Cardiac muscle cell (in vitro differentiated cells and primary cell): ENCODE measurements at regions not wholly inside any gene's neighbourhood (a gene's known extent, or its start where the extent isn't known, plus 50 kb on each side); places are given as distances from the start of the nearest gene placed in this dataset.

Experiments used
- DNase-seq, 2 donors: peaks; one replicate each; pipeline versions ENCODE4 v3.0.0 to v3.0.0-alpha.2; 2010 to 2017; ENCODE audit warnings: low read depth in 1 of 2, low spot score in 1 of 2
- H3K27ac ChIP-seq: fragments of 200-600 bp; sonication (generic); 2 replicates; pipeline ENCODE4 v1.5.1; 2016
- H3K27me3 ChIP-seq: fragments of 200-600 bp; sonication (generic); 2 replicates; pipeline ENCODE4 v1.6.0; 2016; ENCODE audit warnings: control low read depth
- H3K36me3 ChIP-seq: fragments of 200-600 bp; sonication (generic); 2 replicates; pipeline ENCODE4 v1.5.1; 2016; ENCODE audit warnings: control low read depth
- H3K4me1 ChIP-seq: fragments of 200-600 bp; sonication (generic); 2 replicates; pipeline ENCODE4 v1.8.1; 2017; ENCODE audit warnings: low read depth, mild to moderate bottlenecking, mixed run types
- H3K4me3 ChIP-seq: fragments of 200-600 bp; sonication (generic); 2 replicates; pipeline ENCODE4 v1.5.1; 2016; ENCODE audit warnings: mild to moderate bottlenecking
- H3K9me3 ChIP-seq: fragments of 200-600 bp; sonication (generic); 2 replicates; pipeline ENCODE4 v1.5.1; 2017; ENCODE audit warnings: low read depth, mild to moderate bottlenecking, control low read depth
- TF ChIP-seq, protein P1 (sequence below): IDR thresholded peaks from 2 replicates; pipeline ENCODE4 v1.5.1; 2012; ENCODE audit warnings: low read depth, mild to moderate bottlenecking, low read length

DNA sequence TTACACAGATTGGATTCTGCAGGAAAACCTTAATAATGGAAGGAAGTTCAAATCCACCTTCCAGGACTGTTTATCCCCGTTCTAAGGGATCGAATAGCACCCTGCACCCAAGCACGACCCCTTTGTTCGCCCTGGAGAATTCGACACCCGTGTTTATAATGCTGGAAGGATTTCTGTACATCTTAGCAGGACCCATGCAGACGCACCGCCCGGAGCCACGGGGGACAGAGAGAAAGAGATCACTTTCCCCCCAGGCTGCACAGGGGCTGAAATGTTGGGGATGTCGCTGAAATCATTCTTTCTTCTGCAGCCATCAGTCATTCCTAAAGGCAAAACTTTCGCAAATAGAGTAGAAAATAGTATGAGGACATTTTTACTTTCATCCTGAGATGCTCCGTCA lies 238.7 kb upstream of the SALL3 start:
- no peaks in the 10 kb centered on the region for H3K9me3 ChIP-seq
- H3K27ac ChIP-seq: no peak overlapping the region
- H3K4me1 ChIP-seq: peaks cover 5% of the 10 kb centered on the region
- H3K4me3 ChIP-seq: no peak overlapping the region
- H3K36me3 ChIP-seq: no peaks in the 10 kb centered on the region
- TF ChIP-seq, protein P1, sequence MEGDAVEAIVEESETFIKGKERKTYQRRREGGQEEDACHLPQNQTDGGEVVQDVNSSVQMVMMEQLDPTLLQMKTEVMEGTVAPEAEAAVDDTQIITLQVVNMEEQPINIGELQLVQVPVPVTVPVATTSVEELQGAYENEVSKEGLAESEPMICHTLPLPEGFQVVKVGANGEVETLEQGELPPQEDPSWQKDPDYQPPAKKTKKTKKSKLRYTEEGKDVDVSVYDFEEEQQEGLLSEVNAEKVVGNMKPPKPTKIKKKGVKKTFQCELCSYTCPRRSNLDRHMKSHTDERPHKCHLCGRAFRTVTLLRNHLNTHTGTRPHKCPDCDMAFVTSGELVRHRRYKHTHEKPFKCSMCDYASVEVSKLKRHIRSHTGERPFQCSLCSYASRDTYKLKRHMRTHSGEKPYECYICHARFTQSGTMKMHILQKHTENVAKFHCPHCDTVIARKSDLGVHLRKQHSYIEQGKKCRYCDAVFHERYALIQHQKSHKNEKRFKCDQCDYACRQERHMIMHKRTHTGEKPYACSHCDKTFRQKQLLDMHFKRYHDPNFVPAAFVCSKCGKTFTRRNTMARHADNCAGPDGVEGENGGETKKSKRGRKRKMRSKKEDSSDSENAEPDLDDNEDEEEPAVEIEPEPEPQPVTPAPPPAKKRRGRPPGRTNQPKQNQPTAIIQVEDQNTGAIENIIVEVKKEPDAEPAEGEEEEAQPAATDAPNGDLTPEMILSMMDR: no peak
- no peaks in the 10 kb centered on the region for H3K27me3 ChIP-seq
- DNase-seq: no peak

DNA sequence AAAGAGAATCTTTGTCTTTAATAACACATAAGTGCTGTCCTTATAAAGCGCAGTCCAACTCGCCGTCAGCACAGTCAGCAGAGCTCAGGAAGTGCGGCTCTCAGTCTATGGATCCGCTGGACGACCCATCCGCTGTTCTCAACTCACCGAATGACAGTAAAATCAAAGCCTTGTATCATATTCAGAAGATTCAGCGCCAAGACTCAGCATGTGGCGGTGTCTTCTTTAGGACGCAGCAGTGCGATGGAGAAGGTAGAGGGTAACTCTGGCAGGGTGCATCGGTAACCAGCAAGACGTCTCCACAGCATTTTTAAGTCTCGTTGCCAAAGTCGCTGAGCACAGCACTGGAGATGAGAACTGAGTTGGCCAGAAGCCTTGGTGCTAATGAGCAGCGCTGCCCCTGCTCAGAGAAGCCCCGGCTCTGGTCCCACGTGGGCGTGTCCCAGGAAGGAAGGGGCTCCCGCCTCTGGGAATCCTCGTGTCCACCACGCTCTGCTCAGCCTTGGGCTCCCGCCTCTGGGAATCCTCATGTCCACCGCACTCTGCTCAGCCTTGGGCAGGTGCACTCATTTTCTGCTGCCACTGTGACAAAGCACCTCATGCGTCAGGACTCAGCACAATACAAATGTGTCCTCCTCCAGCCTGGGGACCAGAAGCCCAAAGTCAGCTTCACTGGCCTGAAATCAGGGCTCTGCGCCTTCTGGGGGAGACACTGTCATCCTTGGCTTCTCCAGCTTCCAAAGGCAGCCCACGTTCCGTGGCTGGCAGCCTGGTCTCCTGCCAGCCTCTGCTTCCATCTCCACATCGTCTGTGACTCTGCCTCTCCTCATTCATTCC lies 238.0 kb upstream of the SALL3 start:
- no peak overlapping the region for H3K4me3 ChIP-seq
- no peak overlapping the region for H3K27ac ChIP-seq
- H3K4me1 ChIP-seq: peaks cover 2% of the 10 kb centered on the region
- DNase-seq: no peak
- TF ChIP-seq, protein P1: no peak
- no peaks in the 10 kb centered on the region for H3K27me3 ChIP-seq
- no peaks in the 10 kb centered on the region for H3K9me3 ChIP-seq
- H3K36me3 ChIP-seq: no peaks in the 10 kb centered on the region

DNA sequence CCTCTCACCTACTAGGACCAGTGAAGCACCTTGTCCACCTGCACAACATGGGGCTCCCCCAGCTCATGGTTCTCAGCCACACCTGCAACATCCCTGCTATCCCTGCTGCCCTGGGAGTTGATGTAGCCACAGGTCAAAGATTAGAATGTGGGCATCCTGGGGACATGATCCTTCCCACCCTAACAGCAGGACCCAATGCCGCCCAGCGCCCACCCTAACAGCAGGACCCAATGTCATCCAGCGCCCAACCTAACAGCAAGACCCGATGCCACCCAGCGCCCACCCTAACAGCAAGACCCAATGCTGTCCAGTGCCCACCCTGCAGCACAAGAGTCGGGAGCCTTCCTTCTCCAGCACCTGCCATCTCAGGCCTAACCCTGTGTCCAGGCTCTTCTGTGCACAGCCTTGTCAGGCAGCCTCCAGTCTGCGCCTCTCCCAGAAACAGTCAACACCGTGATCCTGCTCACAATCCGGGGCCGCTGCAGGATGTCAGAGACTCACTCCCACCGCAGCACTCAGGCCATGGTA lies 237.3 kb upstream of the SALL3 start:
- no peak overlapping the region for H3K27ac ChIP-seq
- DNase-seq: no peak
- H3K27me3 ChIP-seq: no peaks in the 10 kb centered on the region

DNA sequence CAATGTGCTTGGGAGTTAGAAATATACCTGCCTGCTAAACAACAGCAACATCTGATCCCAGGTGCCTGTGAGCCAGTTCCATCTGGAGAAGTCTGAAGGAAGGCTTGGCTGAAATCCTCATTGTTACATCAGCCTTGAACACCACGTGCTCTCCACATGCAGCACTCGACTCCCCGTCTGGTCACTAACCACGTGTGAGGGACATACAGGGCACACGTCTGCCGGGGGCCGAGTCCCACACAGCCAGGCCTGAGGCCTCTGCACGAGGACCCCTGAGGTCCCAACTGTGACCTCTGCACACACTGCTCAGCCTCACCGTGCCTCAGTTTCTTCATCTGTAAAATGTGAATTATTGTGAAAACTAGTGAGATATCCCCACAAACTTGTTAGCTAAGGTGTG lies 236.5 kb upstream of the SALL3 start:
- Histone ChIP-seq H3K4me3 (no peak overlapping the region), H3K27me3 (no peaks in the 10 kb centered on the region), H3K9me3 (no peaks in the 10 kb centered on the region), H3K27ac (no peak overlapping the region), H3K4me1 (no peaks in the 10 kb centered on the region), H3K36me3 (no peaks in the 10 kb centered on the region)
- TF ChIP-seq, protein P1: no peak
- no peak for DNase-seq

More for the DNA sequence above, 237.3 kb upstream of the SALL3 start:
- Histone ChIP-seq H3K4me3 (no peak overlapping the region), H3K36me3 (no peaks in the 10 kb centered on the region), H3K9me3 (no peaks in the 10 kb centered on the region), H3K4me1 (no peaks in the 10 kb centered on the region)
- TF ChIP-seq, protein P1: no peak

DNA sequence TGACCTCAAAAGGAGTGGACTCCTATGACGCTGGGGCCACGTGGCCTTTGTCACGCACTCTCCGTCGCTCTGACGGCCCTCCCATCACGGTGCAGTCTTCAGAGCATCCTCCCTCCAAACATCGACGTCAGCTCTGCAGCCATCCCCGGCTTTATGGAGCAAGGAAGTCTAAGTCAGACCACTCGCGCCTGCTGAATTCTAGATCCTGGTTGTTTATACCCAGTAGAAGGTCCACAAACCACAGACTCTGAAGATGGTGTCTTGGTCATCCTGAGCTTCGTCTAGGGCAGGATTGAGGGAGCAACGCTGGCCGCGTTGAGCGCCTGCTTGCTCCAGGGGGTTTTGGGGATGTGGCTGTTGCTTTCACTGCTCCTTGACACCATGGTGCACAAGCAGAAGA lies 228.0 kb upstream of the SALL3 start:
- Histone ChIP-seq H3K27me3 (no peaks in the 10 kb centered on the region), H3K27ac (no peak overlapping the region), H3K4me1 (no peaks in the 10 kb centered on the region), H3K4me3 (no peak overlapping the region), H3K9me3 (no peaks in the 10 kb centered on the region), H3K36me3 (no peaks in the 10 kb centered on the region)
- TF ChIP-seq, protein P1: no peak
- DNase-seq: no peak
